Glomerular visceral epithelial cell (primary cell): ENCODE measurements at regions not wholly inside any gene's neighbourhood (a gene's known extent, or its start where the extent isn't known, plus 50 kb on each side); places are given as distances from the start of the nearest gene placed in this dataset.
A peak's percentile ranks its signal among the peaks of the same experiment; 100 is the strongest.
"Not testable (repeated sequence)": the region's sequence is repeated elsewhere in the genome, so short reads cannot be mapped to it uniquely, and the experiment has no call there.

Experiments
- DNase-seq: peaks from one replicate; pipeline ENCODE4 v3.0.0-alpha.2; 2016; ENCODE audit errors: extremely low spot score

- DNase-seq, result no peak
These were observed 584.8 kb downstream of the HINT1 start for GRCh38 chr5:130580264-130580663.

GRCh38 chr5:130578354-130578753 is 586.7 kb downstream of the HINT1 start:
- no peak for DNase-seq

- no peak for DNase-seq
These were observed 594.0 kb downstream of the HINT1 start for GRCh38 chr5:130571076-130571475.

GRCh38 chr5:130568791-130569190 is 596.3 kb downstream of the HINT1 start:
- no peak for DNase-seq

- DNase-seq, result no peak
These were observed 609.6 kb downstream of the HINT1 start for GRCh38 chr5:130555429-130555828.

GRCh38 chr5:130550562-130550928 is 614.5 kb downstream of the HINT1 start:
- no peak for DNase-seq

GRCh38 chr5:130549884-130550561 is 615.0 kb downstream of the HINT1 start:
- peak; percentile 77 for DNase-seq

GRCh38 chr5:130546211-130546610 is 618.8 kb downstream of the HINT1 start:
- no peak for DNase-seq

GRCh38 chr5:130545291-130545690 is 619.8 kb downstream of the HINT1 start:
- no peak for DNase-seq

GRCh38 chr5:130541617-130542221 is 623.3 kb downstream of the HINT1 start:
- DNase-seq, result peak; percentile 70

GRCh38 chr5:130536691-130537090 is 628.4 kb downstream of the HINT1 start:
- DNase-seq, result no peak

GRCh38 chr5:130532786-130533185 is 628.5 kb downstream of the CHSY3 start:
- no peak for DNase-seq

GRCh38 chr5:130529511-130530485 is 625.5 kb downstream of the CHSY3 start:
- no peak for DNase-seq

- DNase-seq, result no peak
These were observed 624.8 kb downstream of the CHSY3 start for GRCh38 chr5:130529111-130529510.

- peak; percentile 25 for DNase-seq
These were observed 624.2 kb downstream of the CHSY3 start for GRCh38 chr5:130528474-130528873.

GRCh38 chr5:130526708-130527107 is 622.4 kb downstream of the CHSY3 start:
- DNase-seq, result no peak

- DNase-seq, result peak; percentile 46
These were observed 615.9 kb downstream of the CHSY3 start for GRCh38 chr5:130520211-130520610.

- DNase-seq, result peak; percentile 77
These were observed 610.9 kb downstream of the CHSY3 start for GRCh38 chr5:130514984-130515690.

- no peak for DNase-seq
These were observed 598.4 kb downstream of the CHSY3 start for GRCh38 chr5:130502702-130503101.

GRCh38 chr5:130501151-130501865 is 597.0 kb downstream of the CHSY3 start:
- DNase-seq, result no peak

GRCh38 chr5:130500495-130500894 is 596.2 kb downstream of the CHSY3 start:
- DNase-seq, result not testable (repeated sequence)
